Parathyroid adenoma (tissue), 2 donors: ENCODE measurements at regions not wholly inside any gene's neighbourhood (a gene's known extent, or its start where the extent isn't known, plus 50 kb on each side); places are given as distances from the start of the nearest gene placed in this dataset.

Source experiments
- H2AFZ ChIP-seq: fragments of 300-600 bp; sonication (generic); one replicate; pipeline ENCODE4 v1.7.0; 2017; ENCODE audit warnings: antibody characterized with exemption, mild to moderate bottlenecking
- H3K27ac ChIP-seq: fragments of 300-600 bp; sonication (generic); one replicate; pipeline ENCODE4 v1.7.0; 2017
- H3K27me3 ChIP-seq: fragments of 300-600 bp; sonication (generic); one replicate; pipeline ENCODE4 v1.7.0; 2017; ENCODE audit warnings: low read length; ENCODE audit not compliant: control insufficient read depth, insufficient read depth
- H3K36me3 ChIP-seq: fragments of 300-600 bp; sonication (generic); one replicate; pipeline ENCODE4 v1.7.0; 2017; ENCODE audit warnings: low read length; ENCODE audit not compliant: control insufficient read depth, insufficient read depth
- H3K4me1 ChIP-seq: fragments of 300-600 bp; sonication (generic); one replicate; pipeline ENCODE4 v1.7.0; 2017; ENCODE audit warnings: control low read depth
- H3K4me2 ChIP-seq: fragments of 300-600 bp; sonication (generic); one replicate; pipeline ENCODE4 v1.7.0; 2017; ENCODE audit warnings: low read length
- H3K4me3 ChIP-seq: fragments of 300-600 bp; sonication (generic); one replicate; pipeline ENCODE4 v1.7.0; 2017; ENCODE audit warnings: low read depth, low read length
- H3K79me2 ChIP-seq: fragments of 300-600 bp; sonication (generic); one replicate; pipeline ENCODE4 v1.7.0; 2017; ENCODE audit warnings: control low read depth
- H3K9ac ChIP-seq: fragments of 300-600 bp; sonication (generic); one replicate; pipeline ENCODE4 v1.7.0; 2017; ENCODE audit warnings: mild to moderate bottlenecking
- H3K9me3 ChIP-seq: fragments of 300-600 bp; sonication (generic); one replicate; pipeline ENCODE4 v1.7.0; 2017; ENCODE audit warnings: low read length; ENCODE audit not compliant: control insufficient read depth
- CTCF ChIP-seq: fragments of 300-600 bp; sonication (generic); IDR thresholded peaks from one replicate; pipeline ENCODE4 v1.7.0; 2017; ENCODE audit warnings: antibody characterized with exemption, mild to moderate bottlenecking
- donor health status: primary hyperparathyroidism.

DNA sequence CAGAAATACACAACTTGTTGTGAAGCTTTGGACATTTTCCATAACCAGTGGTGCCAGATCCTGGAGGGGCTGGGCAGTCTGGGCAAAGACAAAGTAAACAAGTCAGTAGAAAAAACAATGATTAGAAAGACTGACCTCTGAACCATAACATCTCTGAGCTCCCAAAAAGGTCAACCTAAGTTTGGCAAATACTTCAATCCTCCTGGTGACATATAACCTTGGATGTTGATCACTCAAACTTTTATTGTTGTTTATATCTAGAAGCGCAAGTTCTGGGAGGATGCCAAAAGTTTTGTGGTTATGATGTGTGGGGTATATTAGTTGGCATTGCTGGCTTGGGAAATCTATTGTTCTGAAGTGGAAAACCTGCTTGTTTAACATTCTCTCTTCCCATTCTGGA lies 257.7 kb downstream of the DIPK2A start:
- no peak overlapping the region for H3K4me3 ChIP-seq
- H3K36me3 ChIP-seq: no peaks in the 10 kb centered on the region
- H3K27me3 ChIP-seq: no peaks in the 10 kb centered on the region
- H3K27ac ChIP-seq: no peak overlapping the region
- H2AFZ ChIP-seq: no peak overlapping the region
- H3K4me2 ChIP-seq: no peak overlapping the region
- H3K4me1 ChIP-seq: no peaks in the 10 kb centered on the region
- no peak for TF ChIP-seq CTCF
- no peaks in the 10 kb centered on the region for H3K9me3 ChIP-seq
- H3K9ac ChIP-seq: no peak overlapping the region
- no peaks in the 10 kb centered on the region for H3K79me2 ChIP-seq

DNA sequence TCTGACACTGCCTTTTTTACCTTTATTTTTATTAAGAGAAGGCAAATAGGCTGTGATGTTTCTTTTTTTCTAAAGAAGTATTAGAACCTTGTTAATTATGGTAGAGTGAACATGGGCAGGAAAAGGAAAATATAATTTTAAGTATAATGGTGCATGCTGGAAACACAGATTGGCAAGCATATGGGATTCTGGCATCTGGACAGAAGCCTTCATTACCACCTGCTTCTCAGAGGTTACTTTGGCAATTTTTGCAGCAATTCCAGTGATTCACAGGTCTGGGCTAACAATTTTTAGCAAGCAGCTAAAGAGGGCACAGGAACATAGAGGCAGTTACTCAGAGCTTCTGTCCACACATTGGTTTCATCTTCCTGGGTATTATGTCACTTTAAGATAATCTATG lies 258.3 kb downstream of the DIPK2A start:
- Histone ChIP-seq H3K4me2 (no peak overlapping the region), H3K4me3 (no peak overlapping the region), H3K36me3 (no peaks in the 10 kb centered on the region), H2AFZ (no peak overlapping the region), H3K79me2 (no peaks in the 10 kb centered on the region), H3K9ac (no peak overlapping the region), H3K27me3 (no peaks in the 10 kb centered on the region), H3K9me3 (no peaks in the 10 kb centered on the region), H3K27ac (no peak overlapping the region), H3K4me1 (no peaks in the 10 kb centered on the region)
- no peak for TF ChIP-seq CTCF

DNA sequence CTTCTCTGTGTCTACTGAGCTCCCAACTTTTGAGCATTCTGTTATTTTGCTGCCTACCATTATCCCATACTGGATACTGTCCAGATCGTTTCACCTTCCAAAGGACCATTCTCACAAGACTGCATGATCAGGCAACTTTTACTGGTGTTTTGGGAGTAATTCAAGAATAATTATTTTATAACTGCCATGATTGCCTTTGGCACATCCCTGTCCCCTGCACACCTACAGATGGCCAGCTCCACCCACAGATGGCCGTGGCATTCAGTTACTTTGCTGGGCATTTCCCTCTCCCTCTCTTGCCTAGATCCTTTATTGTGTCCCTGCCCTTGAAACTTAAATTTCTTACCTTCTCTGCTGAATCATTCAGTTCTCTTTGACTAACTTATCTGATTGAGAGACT lies 263.9 kb downstream of the DIPK2A start:
- TF ChIP-seq CTCF: no peak
- H3K79me2 ChIP-seq: no peaks in the 10 kb centered on the region
- H3K4me1 ChIP-seq: no peaks in the 10 kb centered on the region
- H3K4me2 ChIP-seq: no peak overlapping the region
- no peak overlapping the region for H3K4me3 ChIP-seq
- H3K9me3 ChIP-seq: no peaks in the 10 kb centered on the region
- H3K36me3 ChIP-seq: no peaks in the 10 kb centered on the region
- H3K9ac ChIP-seq: no peak overlapping the region
- H3K27ac ChIP-seq: no peak overlapping the region
- H2AFZ ChIP-seq: peak overlapping the region; percentile 14
- no peaks in the 10 kb centered on the region for H3K27me3 ChIP-seq

DNA sequence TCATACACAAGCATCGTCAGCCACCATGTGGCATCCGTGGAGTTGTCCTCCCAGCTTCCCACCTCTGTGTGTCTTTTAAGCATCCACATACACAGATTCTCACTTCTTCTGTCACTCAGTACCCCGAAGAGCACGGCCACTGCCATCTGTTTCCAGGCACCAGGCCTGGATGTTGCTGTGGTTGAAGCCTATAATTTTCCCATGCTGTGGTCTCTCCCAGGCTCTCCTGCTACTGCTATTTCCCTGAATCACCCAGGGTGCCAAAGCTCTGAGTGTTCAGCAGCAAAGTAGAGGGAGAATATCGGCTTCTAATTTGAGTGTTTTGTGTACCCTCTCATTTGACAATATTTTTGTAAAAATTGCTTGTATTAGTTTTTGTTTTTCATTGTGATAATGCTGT lies 265.7 kb downstream of the DIPK2A start:
- Histone ChIP-seq H3K27me3 (no peaks in the 10 kb centered on the region), H3K9ac (no peak overlapping the region), H3K4me1 (no peaks in the 10 kb centered on the region), H3K4me2 (no peak overlapping the region), H3K36me3 (no peaks in the 10 kb centered on the region), H3K4me3 (no peak overlapping the region), H2AFZ (no peak overlapping the region), H3K79me2 (no peaks in the 10 kb centered on the region), H3K9me3 (no peaks in the 10 kb centered on the region), H3K27ac (no peak overlapping the region)
- no peak for TF ChIP-seq CTCF

DNA sequence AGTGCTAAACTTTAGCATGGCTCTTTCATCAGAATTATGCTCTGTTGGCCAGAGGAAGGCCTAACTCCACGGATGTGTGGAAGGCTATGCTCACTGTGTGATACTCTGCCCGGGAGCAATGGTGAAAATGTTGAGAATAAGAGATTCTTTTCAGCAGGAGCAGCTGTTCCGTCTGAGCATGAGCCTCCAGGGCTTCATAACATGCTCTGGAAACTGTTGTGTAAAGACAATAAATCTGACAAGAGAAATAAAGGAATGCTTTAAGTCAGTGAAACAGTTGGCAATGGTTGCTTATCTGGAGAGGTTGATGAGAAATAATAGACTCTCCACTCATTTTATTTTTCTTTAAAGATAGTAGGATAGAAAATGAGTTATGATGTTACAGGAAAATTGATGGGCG lies 269.8 kb downstream of the DIPK2A start:
- no peaks in the 10 kb centered on the region for H3K4me1 ChIP-seq
- H3K4me3 ChIP-seq: no peak overlapping the region
- no peak for TF ChIP-seq CTCF
- H3K79me2 ChIP-seq: no peaks in the 10 kb centered on the region
- H3K27ac ChIP-seq: no peak overlapping the region
- H2AFZ ChIP-seq: no peak overlapping the region
- no peaks in the 10 kb centered on the region for H3K9me3 ChIP-seq
- no peak overlapping the region for H3K4me2 ChIP-seq
- H3K27me3 ChIP-seq: no peaks in the 10 kb centered on the region
- H3K36me3 ChIP-seq: no peaks in the 10 kb centered on the region
- no peak overlapping the region for H3K9ac ChIP-seq
